Mucosa of gallbladder (tissue), 1 donor: ENCODE measurements at regions not wholly inside any gene's neighbourhood (a gene's known extent, or its start where the extent isn't known, plus 50 kb on each side); places are given as distances from the start of the nearest gene placed in this dataset.
A peak's percentile ranks its signal among the peaks of the same experiment; 100 is the strongest.
"Not testable (repeated sequence)": the region's sequence is repeated elsewhere in the genome, so short reads cannot be mapped to it uniquely, and the experiment has no call there.

Source experiments
- DNase-seq: peaks from one replicate; pipeline ENCODE4 v3.0.0-alpha.2; 2020; ENCODE audit warnings: low spot score
- donor health status: DM: no; HTN: no; CAD: no.

GRCh38 chr6:18062733-18063132 lies 59.7 kb downstream of the NHLRC1 start:
- no peak for DNase-seq

GRCh38 chr6:18058429-18058828 lies 64.0 kb downstream of the NHLRC1 start:
- no peak for DNase-seq

GRCh38 chr6:18055714-18056382 lies 66.6 kb downstream of the NHLRC1 start:
- no peak for DNase-seq

- no peak for DNase-seq
These were observed 67.4 kb downstream of the NHLRC1 start for GRCh38 chr6:18055098-18055497.

GRCh38 chr6:18053555-18054445 lies 66.4 kb upstream of the KIF13A start:
- DNase-seq, result peak; percentile 19

GRCh38 chr6:18053078-18053477 lies 65.6 kb upstream of the KIF13A start:
- no peak for DNase-seq

- DNase-seq, result no peak
These were observed 62.2 kb upstream of the KIF13A start for GRCh38 chr6:18049646-18050045.

GRCh38 chr6:18048953-18049630 lies 61.7 kb upstream of the KIF13A start:
- no peak for DNase-seq

GRCh38 chr6:18047406-18047805 lies 60.0 kb upstream of the KIF13A start:
- no peak for DNase-seq

- no peak for DNase-seq
These were observed 58.1 kb upstream of the KIF13A start for GRCh38 chr6:18045507-18045906.

GRCh38 chr6:18044108-18044783 lies 56.8 kb upstream of the KIF13A start:
- DNase-seq, result no peak

GRCh38 chr6:18042536-18043145 lies 55.2 kb upstream of the KIF13A start:
- no peak for DNase-seq

- DNase-seq, result no peak
These were observed 52.0 kb upstream of the KIF13A start for GRCh38 chr6:18039481-18039880.

GRCh38 chr6:18038235-18038634 lies 50.8 kb upstream of the KIF13A start:
- not testable (repeated sequence) for DNase-seq
